ENCODE measurements at regions not wholly inside any gene's neighbourhood (a gene's known extent, or its start where the extent isn't known, plus 50 kb on each side); places are given as distances from the start of the nearest gene placed in this dataset.

- TF ChIP-seq CTCF (IDR thresholded peaks at IDR 0.05 in 4 of 5, conservative IDR thresholded peaks at IDR 0.05 in 1 of 5) (no peak), POLR2A (IDR thresholded peaks at IDR 0.05) (no peak)
Observed at GRCh38 chr6:154598399-154598798, 87.9 kb upstream of the CNKSR3 start.
